GM12878 (cell line): ENCODE measurements at regions not wholly inside any gene's neighbourhood (a gene's known extent, or its start where the extent isn't known, plus 50 kb on each side); places are given as distances from the start of the nearest gene placed in this dataset.

Experiments
- ATAC-seq: fragments of 200-7000 bp; cut with Tn5 transposase; 3 replicates; pipeline ENCODE4 v1.9.1; 2020; ENCODE audit warnings: mild to moderate bottlenecking, moderate library complexity
- BruUV-seq: library from RNA; stranded (reverse); fragments of 400-500 nt; replicated peaks from 2 replicates; lab custom pipeline; 2021; lab: Mats Ljungman, UMichigan
- CTCF ChIA-PET: fragments of 300-600 bp; sonication (Branson Sonifier 250); formaldehyde crosslinking; extraction: SDS; loops from one replicate; lab custom pipeline; 2021; ENCODE audit warnings: inconsistent platforms; lab: Yijun Ruan, JAX
- POLR2A ChIA-PET: fragments of 350-600 bp; formaldehyde crosslinking; extraction: SDS; loops from one replicate; lab custom pipeline; 2021; ENCODE audit warnings: inconsistent platforms; lab: Charles Lee
- RAD21 ChIA-PET: fragments of 300-600 bp; sonication (Branson Sonifier 250); formaldehyde crosslinking; loops from one replicate; lab custom pipeline; 2023; ENCODE audit warnings: antibody characterized with exemption; ENCODE audit not compliant: unreplicated experiment; lab: Charles Lee
- SMC1A ChIA-PET: fragments of 300-600 bp; sonication (Branson Sonifier 250); formaldehyde crosslinking; loops from one replicate; lab custom pipeline; 2023; ENCODE audit not compliant: unreplicated experiment, uncharacterized antibody; lab: Charles Lee
- DNase-seq: peaks from one replicate; pipeline ENCODE4 v3.0.0-alpha.2; 2011; ENCODE audit warnings: low read depth, low spot score
- FAIRE-seq: peaks from 3 replicates; lab custom pipeline; 2011; peaks lifted over from hg19 to GRCh38; lab: Jason Lieb, UNC
- H2AFZ ChIP-seq: 2 replicates; pipeline ENCODE4 v1.6.0; 2011; ENCODE audit warnings: low read depth, low read length, control low read depth; ENCODE audit not compliant: control insufficient read depth
- H3K27ac ChIP-seq: 2 replicates; pipeline ENCODE4 v1.5.1; 2011; ENCODE audit warnings: control low read depth; ENCODE audit not compliant: control insufficient read depth, insufficient read depth
- H3K27me3 ChIP-seq, 2 experiments: replicated peaks in 1 of 2; 2 replicates each; pipeline versions ENCODE4 v1.6.0 to v1.6.1; 2011; ENCODE audit warnings: low read length in 1 of 2; ENCODE audit not compliant: control insufficient read depth in 2 of 2, insufficient read depth in 2 of 2
- H3K36me3 ChIP-seq, 2 experiments: 2 replicates each; pipeline ENCODE4 v1.5.1; 2011; ENCODE audit warnings: low read length in 1 of 2; ENCODE audit not compliant: control insufficient read depth in 2 of 2, insufficient read depth in 2 of 2
- H3K4me1 ChIP-seq: 2 replicates; pipeline ENCODE4 v1.6.1; 2011; ENCODE audit warnings: mild to moderate bottlenecking, low read length, moderate library complexity, mixed read lengths; ENCODE audit not compliant: control insufficient read depth, insufficient read depth
- H3K4me2 ChIP-seq: 2 replicates; pipeline ENCODE4 v1.6.0; 2011; ENCODE audit warnings: control low read depth; ENCODE audit not compliant: control insufficient read depth, insufficient read depth
- H3K4me3 ChIP-seq: fragments of 200-600 bp; sonication (generic); 2 replicates; pipeline ENCODE4 v1.5.1; 2016
- H3K79me2 ChIP-seq: 2 replicates; pipeline ENCODE4 v1.6.0; 2011; ENCODE audit warnings: low read length; ENCODE audit not compliant: control insufficient read depth, insufficient read depth
- H3K9ac ChIP-seq: 2 replicates; pipeline ENCODE4 v1.8.0; 2011; ENCODE audit warnings: low read length, control low read depth, mixed read lengths; ENCODE audit not compliant: control insufficient read depth, insufficient read depth
- H3K9me3 ChIP-seq: replicated peaks from 3 replicates; pipeline ENCODE4 v1.5.1; 2011; ENCODE audit warnings: mild to moderate bottlenecking, low read length; ENCODE audit not compliant: control insufficient read depth, insufficient read depth
- H4K20me1 ChIP-seq: 2 replicates; pipeline ENCODE4 v1.6.0; 2011; ENCODE audit not compliant: control insufficient read depth, insufficient read depth
- CBX5 ChIP-seq: sonication (generic); IDR thresholded peaks from 2 replicates; pipeline ENCODE4 v1.6.1; 2016; ENCODE audit warnings: low read depth, moderate library complexity, mild to moderate bottlenecking, inconsistent platforms
- CHD4 ChIP-seq: fragments of 200-600 bp; sonication (generic); IDR thresholded peaks from 2 replicates; pipeline ENCODE4 v1.6.1; 2016; ENCODE audit warnings: mild to moderate bottlenecking
- EZH2 ChIP-seq: IDR thresholded peaks from 2 replicates; pipeline ENCODE4 v1.6.1; 2012; ENCODE audit warnings: low read depth, mild to moderate bottlenecking, control low read depth, inconsistent platforms, low read length, borderline replicate concordance; ENCODE audit not compliant: control insufficient read depth
- NFXL1 ChIP-seq: fragments of 450-650 bp; IDR thresholded peaks from 2 replicates; pipeline ENCODE4 v1.6.1; 2017; ENCODE audit warnings: antibody characterized with exemption, mild to moderate bottlenecking, borderline replicate concordance
- NFYB ChIP-seq: IDR thresholded peaks from 2 replicates; pipeline ENCODE4 v1.6.1; 2011; ENCODE audit warnings: low read depth, mild to moderate bottlenecking, low read length, improper control_type of control experiment, moderate library complexity; ENCODE audit not compliant: insufficient read depth
- RUNX3 ChIP-seq: IDR thresholded peaks from 2 replicates; pipeline ENCODE4 v1.6.1; 2012; ENCODE audit warnings: low read length, inconsistent platforms
- SKIL ChIP-seq: fragments of 450-650 bp; IDR thresholded peaks from 2 replicates; pipeline ENCODE4 v1.6.1; 2017; ENCODE audit warnings: mild to moderate bottlenecking, low read depth, inconsistent platforms; ENCODE audit not compliant: poor library complexity, severe bottlenecking
- SMAD5 ChIP-seq: IDR thresholded peaks from 2 replicates; pipeline ENCODE4 v1.6.1; 2016; ENCODE audit warnings: antibody characterized with exemption, low read depth
- ZNF207 ChIP-seq: fragments of 450-650 bp; IDR thresholded peaks from 2 replicates; pipeline ENCODE4 v1.6.1; 2014; ENCODE audit warnings: antibody characterized with exemption, mild to moderate bottlenecking, borderline replicate concordance
- ZNF687 ChIP-seq: fragments of 450-650 bp; IDR thresholded peaks from 2 replicates; pipeline ENCODE4 v1.6.1; 2017; ENCODE audit warnings: mild to moderate bottlenecking, moderate library complexity
- WGBS: methylation state at CpG from one replicate; pipeline ENCODE4 v1.1.6; 2016; ENCODE audit warnings: low lambda C conversion rate; ENCODE audit not compliant: insufficient replicate concordance, insufficient coverage; ENCODE audit errors: missing lambda C conversion rate; 5-methylcytosine and 5-hydroxymethylcytosine counted together
- in situ Hi-C: fragments of 300-500 bp; cut with MboI; formaldehyde crosslinking; loops from 9 replicates; pipeline ENCODE4 v1.14.3; 2018; ENCODE audit warnings: mixed read lengths
- intact Hi-C: fragments of 100-400 bp; cut with micrococcal nuclease; formaldehyde crosslinking; loops from one replicate; pipeline ENCODE4 v1.14.2; 2022; ENCODE audit not compliant: unreplicated experiment

GRCh38 chr11:71098776-71099175, 153.6 kb downstream of the SHANK2 start:
- 30% methylated on average over 9 of the region's 11 CpGs for WGBS
- ChIA-PET CTCF (no interaction called here), SMC1A (no interaction called here), RAD21 (no interaction called here), POLR2A (no interaction called here)
- Histone ChIP-seq H3K79me2 (no peaks in the 10 kb centered on the region), H3K27me3 (no peaks in the 10 kb centered on the region; a peak in 1 of 4 replicates), H3K4me2 (no peak overlapping the region), H3K9me3 (no peaks in the 10 kb centered on the region), H3K9ac (no peak overlapping the region), H3K27ac (no peak overlapping the region), H3K4me1 (no peaks in the 10 kb centered on the region), H3K36me3 (no peaks in the 10 kb centered on the region), H2AFZ (no peak overlapping the region), H3K4me3 (no peak overlapping the region), H4K20me1 (no peaks in the 10 kb centered on the region)
- in situ Hi-C loops (no loop called here), intact Hi-C loops (no loop called here)
- FAIRE-seq: no peak
- no peak for ATAC-seq
- TF ChIP-seq EZH2: no peak
- no peak for TF ChIP-seq NFYB
- TF ChIP-seq RUNX3: no peak
- no peak for TF ChIP-seq NFXL1
- TF ChIP-seq SMAD5: no peak
- TF ChIP-seq ZNF207: no peak
- TF ChIP-seq ZNF687: no peak
- no peak for TF ChIP-seq CBX5
- no peak for TF ChIP-seq SKIL
- TF ChIP-seq CHD4: no peak
- no TSS peak for BruUV-seq
- DNase-seq: no peak
